IPS DF 4.7 (cell line): ENCODE measurements at regions not wholly inside any gene's neighbourhood (a gene's known extent, or its start where the extent isn't known, plus 50 kb on each side); places are given as distances from the start of the nearest gene placed in this dataset.
A peak's percentile ranks its signal among the peaks of the same experiment; 100 is the strongest.

Experiments used
- DNase-seq: peaks from one replicate; pipeline ENCODE4 v3.0.0-alpha.2; 2013; ENCODE audit warnings: low spot score; ENCODE audit errors: extremely low read depth

- DNase-seq: no peak
These were observed 81.9 kb upstream of the MBOAT2 start for GRCh38 chr2:9085353-9085752.

DNA sequence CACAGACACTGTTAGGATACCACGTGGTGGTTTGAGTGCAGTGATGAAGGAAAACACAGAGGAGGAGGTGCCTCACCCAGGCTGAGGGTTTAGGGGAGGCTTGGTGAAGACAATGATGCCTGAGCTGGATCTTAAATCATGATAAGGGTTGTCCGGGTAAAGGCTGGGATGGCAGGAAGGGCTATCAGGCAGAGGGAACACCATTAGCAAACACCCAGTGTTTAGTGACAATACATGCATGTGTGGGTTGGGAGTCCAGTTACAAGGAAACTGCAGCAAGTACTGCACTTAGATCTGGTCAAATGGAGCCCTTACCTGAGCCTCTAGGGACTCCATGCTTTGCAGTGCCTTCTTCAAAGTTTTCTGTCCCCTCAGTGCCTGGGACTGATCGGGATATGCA is 79.8 kb upstream of the MBOAT2 start:
- no peak for DNase-seq

- DNase-seq: no peak
These were observed 78.7 kb upstream of the MBOAT2 start for GRCh38 chr2:9082158-9082557.

DNA sequence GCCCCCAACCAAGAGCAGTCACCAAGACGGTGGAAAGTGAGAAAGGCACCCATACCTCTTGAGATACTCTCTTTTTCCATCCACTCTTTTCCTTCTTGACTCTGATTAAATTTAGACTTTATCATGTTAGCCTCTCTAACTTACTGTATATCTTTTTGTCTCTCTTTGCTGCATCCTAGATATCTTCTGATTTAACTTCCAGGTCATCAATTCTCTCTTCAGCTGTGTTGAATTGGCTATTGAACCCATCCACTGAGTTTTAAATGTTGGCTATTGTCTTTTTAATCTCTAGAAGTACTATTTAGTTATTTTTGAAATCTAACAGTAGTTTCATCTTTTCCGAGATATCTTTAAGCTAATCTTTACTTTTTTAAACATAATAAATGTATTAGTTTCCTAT is 78.3 kb upstream of the MBOAT2 start:
- no peak for DNase-seq

- no peak for DNase-seq
These were observed 74.9 kb upstream of the MBOAT2 start for GRCh38 chr2:9078405-9078804.

GRCh38 chr2:9077691-9078090 is 74.2 kb upstream of the MBOAT2 start:
- no peak for DNase-seq

- no peak for DNase-seq
These were observed 73.3 kb upstream of the MBOAT2 start for GRCh38 chr2:9076755-9077154.

- DNase-seq: no peak
These were observed 72.7 kb upstream of the MBOAT2 start for GRCh38 chr2:9076210-9076609.

GRCh38 chr2:9074930-9075329 is 71.4 kb upstream of the MBOAT2 start:
- DNase-seq: peak; percentile 68

GRCh38 chr2:9071584-9072124 is 68.2 kb upstream of the MBOAT2 start:
- DNase-seq: no peak

DNA sequence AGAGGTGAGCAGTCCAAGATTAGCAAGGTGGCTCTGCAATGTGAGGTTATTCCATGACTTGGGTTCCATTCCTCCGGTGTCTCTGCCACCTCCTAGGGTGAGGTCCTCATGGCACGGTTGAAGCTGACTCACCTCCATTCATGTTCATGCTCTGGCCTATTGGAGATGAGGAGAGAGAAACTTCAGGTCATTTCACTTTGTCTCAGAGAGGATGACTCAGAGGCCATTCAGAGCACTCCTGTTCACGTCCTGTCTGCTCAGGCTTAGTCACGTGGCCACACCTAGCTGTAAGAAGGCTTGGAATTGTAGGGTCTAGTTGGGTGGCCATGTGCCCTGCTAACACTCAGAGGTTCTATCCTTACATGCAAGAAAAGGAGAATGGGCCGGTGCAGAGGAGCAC is 67.5 kb upstream of the MBOAT2 start:
- no peak for DNase-seq

- no peak for DNase-seq
These were observed 66.1 kb upstream of the MBOAT2 start for GRCh38 chr2:9069543-9069942.

DNA sequence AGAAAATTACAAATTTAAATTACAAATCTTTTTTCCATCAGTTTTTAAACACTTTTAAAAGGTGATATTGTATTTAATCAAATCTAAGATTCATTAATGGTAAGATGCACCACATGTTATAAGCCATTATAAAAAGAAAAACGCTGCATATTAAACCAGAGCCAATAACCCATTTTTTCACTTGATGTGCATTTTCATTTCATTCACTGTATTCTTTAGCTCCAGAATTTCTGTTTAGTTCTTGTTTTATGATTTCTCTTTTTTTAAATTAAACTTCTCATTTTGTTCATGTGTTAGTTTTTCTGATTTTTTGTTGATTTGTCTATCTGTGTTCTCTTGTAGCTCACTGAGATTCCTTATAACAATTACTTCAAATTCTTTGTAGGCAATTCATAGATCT is 62.4 kb upstream of the MBOAT2 start:
- DNase-seq: no peak

- no peak for DNase-seq
These were observed 59.6 kb upstream of the MBOAT2 start for GRCh38 chr2:9063023-9063606.

- DNase-seq: no peak
These were observed 57.3 kb upstream of the MBOAT2 start for GRCh38 chr2:9060819-9061218.

GRCh38 chr2:9057939-9058761 is 54.7 kb upstream of the MBOAT2 start:
- no peak for DNase-seq

- no peak for DNase-seq
These were observed 52.0 kb upstream of the MBOAT2 start for GRCh38 chr2:9055471-9055870.

- no peak for DNase-seq
These were observed 50.0 kb upstream of the MBOAT2 start for GRCh38 chr2:9053534-9053931.
